Body of pancreas (tissue), 4 donors: ENCODE measurements at regions not wholly inside any gene's neighbourhood (a gene's known extent, or its start where the extent isn't known, plus 50 kb on each side); places are given as distances from the start of the nearest gene placed in this dataset.

Source experiments
- ATAC-seq: fragments of 150-250 bp; one replicate; pipeline ENCODE4 v1.9.1; 2016
- DNase-seq, 4 donors: peaks; one replicate each; pipeline ENCODE4 v3.0.0-alpha.2; 2019
- H3K27ac ChIP-seq, 4 donors: fragments of 200-600 bp; sonication (generic); 1 replicate in 3 of 4; 2 replicates in 1 of 4; pipeline versions ENCODE4 v1.5.1 to v1.6.1; 2016 to 2019; ENCODE audit warnings: mild to moderate bottlenecking in 1 of 4, mixed read lengths in 1 of 4, moderate library complexity in 1 of 4
- H3K27me3 ChIP-seq, 2 donors: fragments of 200-600 bp; sonication (generic); one replicate each; pipeline ENCODE4 v1.6.0; 2016; ENCODE audit warnings: mild to moderate bottlenecking in 1 of 2
- H3K36me3 ChIP-seq, 2 donors: fragments of 200-600 bp; sonication (generic); replicated peaks in 1 of 2; 2 replicates each; pipeline ENCODE4 v1.5.1; 2016; ENCODE audit warnings: low read depth in 2 of 2; ENCODE audit not compliant: insufficient read depth in 1 of 2
- H3K4me1 ChIP-seq: fragments of 200-600 bp; sonication (generic); one replicate; pipeline ENCODE4 v1.6.0; 2016
- H3K4me3 ChIP-seq, 2 donors: fragments of 200-600 bp; sonication (generic); 1 replicate in 1 of 2; 2 replicates in 1 of 2; pipeline ENCODE4 v1.5.1; 2016 to 2019
- H3K9me3 ChIP-seq, 3 donors: fragments of 200-600 bp; sonication (generic); 1 replicate in 2 of 3; 2 replicates in 1 of 3; pipeline ENCODE4 v1.5.1; 2016
- CTCF ChIP-seq, 7 experiments: fragments of 450-650 bp in 4 of 7; fragments of 200-600 bp in 3 of 7; sonication (generic) in 3 of 7; IDR thresholded peaks; one replicate each; pipeline ENCODE4 v1.5.1; 2016 to 2019; ENCODE audit warnings: antibody characterized with exemption in 7 of 7
- POLR2A ChIP-seq, 3 donors: fragments of 450-650 bp; IDR thresholded peaks; one replicate each; pipeline ENCODE4 v1.6.1; 2016; ENCODE audit warnings: antibody characterized with exemption in 3 of 3, mild to moderate bottlenecking in 2 of 3
- WGBS, 2 donors: methylation state at CpG; one replicate each; pipeline ENCODE4 v1.1.5; 2017; 5-methylcytosine and 5-hydroxymethylcytosine counted together
- intact Hi-C: fragments of 100-400 bp; cut with DNase I; formaldehyde crosslinking; loops from one replicate; pipeline ENCODE4 v1.15.1; 2023

GRCh38 chr10:43749940-43750552 lies 101.4 kb upstream of the ZNF32 start:
- Histone ChIP-seq H3K27ac (peak overlapping the region; percentile 47 to 70 (median 64)), H3K27me3 (no peaks in the 10 kb centered on the region), H3K4me1 (peaks cover 29% of the 10 kb centered on the region), H3K4me3 (no peak overlapping the region), H3K9me3 (no peaks in the 10 kb centered on the region), H3K36me3 (no peaks in the 10 kb centered on the region)
- intact Hi-C loops = no loop called here
- TF ChIP-seq CTCF (IDR thresholded peaks at IDR 0.05) (no peak), POLR2A (IDR thresholded peaks at IDR 0.05) (no peak)
- ATAC-seq = no peak
- 35 to 37% methylated on average over 4 of the region's 4 CpGs for WGBS, 2 donors
- peak in 2 of 4 donors; percentile 21 to 24 for DNase-seq

- H3K4me3 ChIP-seq = no peak overlapping the region
- peak; percentile 59 to 89 (median 87) for DNase-seq
Measured at GRCh38 chr10:43749145-43749576, 100.5 kb upstream of the ZNF32 start.

GRCh38 chr10:43748560-43748959 lies 99.9 kb upstream of the ZNF32 start:
- intact Hi-C loops = no loop called here

More at GRCh38 chr10:43749145-43749576, 100.5 kb upstream of the ZNF32 start:
- TF ChIP-seq CTCF (IDR thresholded peaks at IDR 0.05) = no peak
- TF ChIP-seq POLR2A (IDR thresholded peaks at IDR 0.05) = peak in 2 of 3 donors; percentile 54 to 75
- intact Hi-C loops = no loop called here
- Histone ChIP-seq H3K4me1 (peaks cover 29% of the 10 kb centered on the region), H3K9me3 (no peaks in the 10 kb centered on the region), H3K27me3 (no peaks in the 10 kb centered on the region), H3K27ac (peak overlapping the region; percentile 47 to 70 (median 64)), H3K36me3 (no peaks in the 10 kb centered on the region)
- ATAC-seq = peak; percentile 84
- WGBS, 2 donors = 32 to 46% methylated on average over 13 of the region's 13 CpGs

GRCh38 chr10:43746906-43747305 lies 98.2 kb upstream of the ZNF32 start:
- 38 to 50% methylated on average over 1 of the region's 1 CpG for WGBS, 2 donors
- Histone ChIP-seq H3K27me3 (no peaks in the 10 kb centered on the region), H3K4me1 (peaks cover 15% of the 10 kb centered on the region), H3K9me3 (no peaks in the 10 kb centered on the region), H3K27ac (no peak overlapping the region), H3K36me3 (no peaks in the 10 kb centered on the region), H3K4me3 (no peak overlapping the region)
- ATAC-seq (no peak), DNase-seq (no peak)
- intact Hi-C loops = no loop called here
- TF ChIP-seq CTCF (IDR thresholded peaks at IDR 0.05) = peak in 1 of 7 experiments; percentile 3
- no peak for TF ChIP-seq POLR2A (IDR thresholded peaks at IDR 0.05)

More at GRCh38 chr10:43748560-43748959, 99.9 kb upstream of the ZNF32 start:
- Histone ChIP-seq H3K4me1 (peaks cover 29% of the 10 kb centered on the region), H3K4me3 (no peak overlapping the region), H3K9me3 (no peaks in the 10 kb centered on the region), H3K27ac (peak overlapping the region in 3 of 4 donors; percentile 47 to 70 (median 67)), H3K27me3 (no peaks in the 10 kb centered on the region), H3K36me3 (no peaks in the 10 kb centered on the region)
- TF ChIP-seq CTCF (IDR thresholded peaks at IDR 0.05) (no peak), POLR2A (IDR thresholded peaks at IDR 0.05) (no peak)
- DNase-seq (no peak), ATAC-seq (no peak)
- 96 to 97% methylated on average over 5 to 7 of the region's 7 CpGs for WGBS, 2 donors

- WGBS, 2 donors = 71 to 73% methylated on average over 1 of the region's 1 CpG
- no peak overlapping the region for H3K27ac ChIP-seq
- H3K4me3 ChIP-seq = no peak overlapping the region
- H3K27me3 ChIP-seq = no peaks in the 10 kb centered on the region
- ATAC-seq (no peak), DNase-seq (no peak)
- no peaks in the 10 kb centered on the region for H3K9me3 ChIP-seq
- no peaks in the 10 kb centered on the region for H3K36me3 ChIP-seq
- TF ChIP-seq CTCF (IDR thresholded peaks at IDR 0.05) = no peak
- no peak for TF ChIP-seq POLR2A (IDR thresholded peaks at IDR 0.05)
- intact Hi-C loops = no loop called here
- no peaks in the 10 kb centered on the region for H3K4me1 ChIP-seq
Measured at GRCh38 chr10:43739161-43739560, 90.5 kb upstream of the ZNF32 start.
